ENCODE measurements at regions not wholly inside any gene's neighbourhood (a gene's known extent, or its start where the extent isn't known, plus 50 kb on each side); places are given as distances from the start of the nearest gene placed in this dataset.

GRCh38 chr13:46487748-46488147 lies 65.2 kb upstream of the LRCH1 start:
- Histone ChIP-seq H3K27me3 (no peaks in the 10 kb centered on the region), H3K4me1 (peaks cover 0 to 16% (median 7%) of the 10 kb centered on the region in 4 donors), H3K36me3 (no peaks in the 10 kb centered on the region), H3K4me3 (no peak overlapping the region), H3K27ac (no peak overlapping the region), H3K9me3 (peaks cover 11 to 34% (median 21%) of the 10 kb centered on the region in 4 donors)
- intact Hi-C loops (cut with DNase I; ENCODE audit: low total_unique reads) = no loop called here
- WGBS, 5 donors = 76 to 89% (median 85%) methylated on average over 1 of the region's 1 CpG
- no peak for DNase-seq
- TF ChIP-seq EP300 (IDR thresholded peaks at IDR 0.05) = no peak
- no peak for TF ChIP-seq POLR2AphosphoS5 (IDR thresholded peaks at IDR 0.05)
- TF ChIP-seq POLR2A (IDR thresholded peaks at IDR 0.05) = no peak
- no peak for TF ChIP-seq CTCF (IDR thresholded peaks at IDR 0.05)

GRCh38 chr13:46486270-46486669 lies 66.7 kb upstream of the LRCH1 start:
- intact Hi-C loops (cut with DNase I; ENCODE audit: low total_unique reads) = no loop called here
- WGBS, 5 donors = 74 to 85% (median 83%) methylated on average over 6 of the region's 6 CpGs
- TF ChIP-seq POLR2A (IDR thresholded peaks at IDR 0.05) = no peak
- TF ChIP-seq EP300 (IDR thresholded peaks at IDR 0.05) = no peak
- no peak for TF ChIP-seq CTCF (IDR thresholded peaks at IDR 0.05)
- no peak for TF ChIP-seq POLR2AphosphoS5 (IDR thresholded peaks at IDR 0.05)
- no peak overlapping the region for H3K27ac ChIP-seq
- H3K9me3 ChIP-seq = peaks cover 11 to 36% (median 22%) of the 10 kb centered on the region in 4 donors
- no peak overlapping the region for H3K4me3 ChIP-seq
- no peaks in the 10 kb centered on the region for H3K27me3 ChIP-seq
- no peaks in the 10 kb centered on the region for H3K36me3 ChIP-seq
- no peak for DNase-seq
- H3K4me1 ChIP-seq = peaks cover 0 to 16% (median 7%) of the 10 kb centered on the region in 4 donors

- DNase-seq = no peak
- intact Hi-C loops (cut with DNase I; ENCODE audit: low total_unique reads) = no loop called here
- 82 to 86% (median 85%) methylated on average over 3 of the region's 3 CpGs for WGBS, 5 donors
These were observed 68.4 kb upstream of the LRCH1 start for GRCh38 chr13:46484561-46484960.

GRCh38 chr13:46481166-46481565 lies 71.8 kb upstream of the LRCH1 start:
- 74 to 86% (median 79%) methylated on average over 4 of the region's 4 CpGs for WGBS, 5 donors
- H3K27ac ChIP-seq = no peak overlapping the region
- TF ChIP-seq POLR2A (IDR thresholded peaks at IDR 0.05) (no peak), POLR2AphosphoS5 (IDR thresholded peaks at IDR 0.05) (no peak), CTCF (IDR thresholded peaks at IDR 0.05) (no peak), EP300 (IDR thresholded peaks at IDR 0.05) (no peak)

More at GRCh38 chr13:46484561-46484960, 68.4 kb upstream of the LRCH1 start:
- Histone ChIP-seq H3K4me1 (peaks cover 0 to 8% (median 2%) of the 10 kb centered on the region in 4 donors), H3K27ac (no peak overlapping the region), H3K4me3 (no peak overlapping the region), H3K36me3 (no peaks in the 10 kb centered on the region), H3K27me3 (no peaks in the 10 kb centered on the region), H3K9me3 (peaks cover 11 to 36% (median 22%) of the 10 kb centered on the region in 4 donors)
- TF ChIP-seq POLR2AphosphoS5 (IDR thresholded peaks at IDR 0.05) = no peak
- TF ChIP-seq EP300 (IDR thresholded peaks at IDR 0.05) = no peak
- TF ChIP-seq POLR2A (IDR thresholded peaks at IDR 0.05) = no peak
- TF ChIP-seq CTCF (IDR thresholded peaks at IDR 0.05) = no peak

More at GRCh38 chr13:46481166-46481565, 71.8 kb upstream of the LRCH1 start:
- Histone ChIP-seq H3K27me3 (no peaks in the 10 kb centered on the region), H3K4me1 (no peaks in the 10 kb centered on the region), H3K4me3 (no peak overlapping the region), H3K36me3 (no peaks in the 10 kb centered on the region), H3K9me3 (peaks cover 11 to 35% (median 22%) of the 10 kb centered on the region in 4 donors)
- intact Hi-C loops (cut with DNase I; ENCODE audit: low total_unique reads) = no loop called here
- no peak for DNase-seq
